Caco-2 (cell line): ENCODE measurements at regions not wholly inside any gene's neighbourhood (a gene's known extent, or its start where the extent isn't known, plus 50 kb on each side); places are given as distances from the start of the nearest gene placed in this dataset.

Experiments
- BruUV-seq: library from RNA; stranded (reverse); fragments of 400-500 nt; replicated peaks from 2 replicates; lab custom pipeline; 2021; lab: Mats Ljungman, UMichigan
- CTCF ChIA-PET: fragments of 300-600 bp; sonication (Branson Sonifier 250); formaldehyde crosslinking; loops from one replicate; lab custom pipeline; 2022; ENCODE audit warnings: antibody characterized with exemption; lab: Charles Lee
- POLR2A ChIA-PET: fragments of 300-600 bp; sonication (Branson Sonifier 250); formaldehyde crosslinking; loops from one replicate; lab custom pipeline; 2022; ENCODE audit warnings: antibody characterized with exemption; lab: Charles Lee
- DNase-seq, 2 experiments: peaks; one replicate each; pipeline versions ENCODE4 v3.0.0 to v3.0.0-alpha.2; 2020 to 2022
- H3K27me3 ChIP-seq: replicated peaks from 2 replicates; pipeline ENCODE4 v1.6.0; 2011; ENCODE audit warnings: low read length; ENCODE audit not compliant: control insufficient read depth, insufficient read depth
- H3K36me3 ChIP-seq: 2 replicates; pipeline ENCODE4 v1.5.1; 2011; ENCODE audit warnings: low read length; ENCODE audit not compliant: control insufficient read depth, insufficient read depth
- H3K4me1 ChIP-seq: fragments of 250-450 bp; sonication (Bioruptor Pico); 2 replicates; pipeline ENCODE4 v1.5.1; 2020; ENCODE audit warnings: mild to moderate bottlenecking
- H3K4me3 ChIP-seq: 2 replicates; pipeline ENCODE4 v1.5.1; 2011; ENCODE audit warnings: low read depth, mild to moderate bottlenecking, control low read depth, low read length
- H3K9me3 ChIP-seq: fragments of 250-450 bp; sonication (Bioruptor Pico); 2 replicates; pipeline ENCODE4 v1.5.1; 2020; ENCODE audit warnings: mild to moderate bottlenecking, moderate library complexity
- H3K27ac Mint-ChIP-seq: one replicate; pipeline ENCODE4 v1.8.0; 2022; ENCODE audit warnings: mixed read lengths; ENCODE audit not compliant: unreplicated experiment
- H3K27me3 Mint-ChIP-seq: one replicate; pipeline ENCODE4 v1.8.0; 2022; ENCODE audit warnings: mixed read lengths; ENCODE audit not compliant: insufficient read depth, unreplicated experiment
- H3K36me3 Mint-ChIP-seq: one replicate; pipeline ENCODE4 v1.8.0; 2022; ENCODE audit warnings: mild to moderate bottlenecking, mixed read lengths; ENCODE audit not compliant: insufficient read depth, unreplicated experiment
- H3K4me1 Mint-ChIP-seq: one replicate; pipeline ENCODE4 v1.8.0; 2022; ENCODE audit warnings: low read depth, mixed read lengths; ENCODE audit not compliant: unreplicated experiment
- H3K4me3 Mint-ChIP-seq: one replicate; pipeline ENCODE4 v1.8.0; 2022; ENCODE audit warnings: mild to moderate bottlenecking, moderate library complexity, mixed read lengths; ENCODE audit not compliant: unreplicated experiment
- H3K9me3 Mint-ChIP-seq: one replicate; pipeline ENCODE4 v1.8.0; 2022; ENCODE audit warnings: mixed read lengths; ENCODE audit not compliant: unreplicated experiment
- CTCF ChIP-seq, 2 experiments: fragments of 200-600 bp in 1 of 2; IDR thresholded peaks; 1 replicate in 1 of 2; 2 replicates in 1 of 2; pipeline versions ENCODE4 v1.5.1 to v1.8.0; 2011 to 2022; ENCODE audit warnings: antibody characterized with exemption in 1 of 2, control low read depth in 1 of 2, inconsistent platforms in 1 of 2, low read depth in 1 of 2, low read length in 1 of 2, mild to moderate bottlenecking in 1 of 2, moderate library complexity in 1 of 2; ENCODE audit not compliant: insufficient read depth in 1 of 2, severe bottlenecking in 1 of 2, unreplicated experiment in 1 of 2
- intact Hi-C: fragments of 100-400 bp; cut with micrococcal nuclease; formaldehyde crosslinking; loops from one replicate; pipeline ENCODE4 v1.10.0; 2022; ENCODE audit not compliant: unreplicated experiment

- DNase-seq = no peak
- H3K4me3 Mint-ChIP-seq = no peak overlapping the region
- H3K9me3 Mint-ChIP-seq = no peaks in the 10 kb centered on the region
- no peak overlapping the region for H3K27ac Mint-ChIP-seq
- Histone ChIP-seq H3K9me3 (no peaks in the 10 kb centered on the region; the same call in 1 of the 2 replicates), H3K4me1 (no peaks in the 10 kb centered on the region), H3K4me3 (no peak overlapping the region), H3K36me3 (no peaks in the 10 kb centered on the region), H3K27me3 (no peaks in the 10 kb centered on the region)
- no TSS peak for BruUV-seq
- no peaks in the 10 kb centered on the region for H3K36me3 Mint-ChIP-seq
- no peaks in the 10 kb centered on the region for H3K4me1 Mint-ChIP-seq
- intact Hi-C loops = loop anchor here (10.0 kb wide), 1 partner anchor 330 kb away; no protein-coding TSS in a partner anchor
- H3K27me3 Mint-ChIP-seq = peaks cover 5% of the 10 kb centered on the region
- POLR2A ChIA-PET = no interaction called here
- CTCF ChIA-PET = no interaction called here
- TF ChIP-seq CTCF (IDR thresholded peaks at IDR 0.05; ENCODE audit: insufficient read depth in 1 of 2, low read depth in 1 of 2, low read length in 1 of 2, severe bottlenecking in 1 of 2, unreplicated experiment in 1 of 2) = no peak
Observed at GRCh38 chr2:12254280-12254860, 462.4 kb upstream of the TRIB2 start.

- H3K36me3 Mint-ChIP-seq = no peaks in the 10 kb centered on the region
- peaks cover 2% of the 10 kb centered on the region for H3K27me3 Mint-ChIP-seq
- Histone ChIP-seq H3K27me3 (no peaks in the 10 kb centered on the region), H3K36me3 (no peaks in the 10 kb centered on the region), H3K4me1 (no peaks in the 10 kb centered on the region), H3K4me3 (no peak overlapping the region), H3K9me3 (no peaks in the 10 kb centered on the region; the same call in 1 of the 2 replicates)
- no TSS peak for BruUV-seq
- no peak for TF ChIP-seq CTCF (IDR thresholded peaks at IDR 0.05; ENCODE audit: insufficient read depth in 1 of 2, low read depth in 1 of 2, low read length in 1 of 2, severe bottlenecking in 1 of 2, unreplicated experiment in 1 of 2)
- ChIA-PET CTCF (no interaction called here), POLR2A (no interaction called here)
- H3K27ac Mint-ChIP-seq = no peak overlapping the region
- no peaks in the 10 kb centered on the region for H3K4me1 Mint-ChIP-seq
- H3K4me3 Mint-ChIP-seq = no peak overlapping the region
- DNase-seq = no peak
- intact Hi-C loops = loop anchor here (10.0 kb wide), 1 partner anchor 329 kb away; no protein-coding TSS in a partner anchor
- H3K9me3 Mint-ChIP-seq = no peaks in the 10 kb centered on the region
Observed at GRCh38 chr2:12256206-12256605, 460.5 kb upstream of the TRIB2 start.

GRCh38 chr2:12257476-12257875 is 459.3 kb upstream of the TRIB2 start:
- intact Hi-C loops = loop anchor here (10.0 kb wide), 1 partner anchor 327 kb away; no protein-coding TSS in a partner anchor
- H3K4me3 ChIP-seq = no peak overlapping the region
- no peaks in the 10 kb centered on the region for H3K4me1 Mint-ChIP-seq
- no peak overlapping the region for H3K4me3 Mint-ChIP-seq
- DNase-seq = no peak
- TF ChIP-seq CTCF (IDR thresholded peaks at IDR 0.05; ENCODE audit: insufficient read depth in 1 of 2, low read depth in 1 of 2, low read length in 1 of 2, severe bottlenecking in 1 of 2, unreplicated experiment in 1 of 2) = no peak
- H3K4me1 ChIP-seq = no peaks in the 10 kb centered on the region
- CTCF ChIA-PET = no interaction called here
- no peaks in the 10 kb centered on the region for H3K9me3 Mint-ChIP-seq
- no peaks in the 10 kb centered on the region for H3K36me3 ChIP-seq
- H3K36me3 Mint-ChIP-seq = no peaks in the 10 kb centered on the region
- no peak overlapping the region for H3K27ac Mint-ChIP-seq
- H3K27me3 Mint-ChIP-seq = peaks cover 2% of the 10 kb centered on the region
- H3K27me3 ChIP-seq = no peaks in the 10 kb centered on the region
- no TSS peak for BruUV-seq
- POLR2A ChIA-PET = no interaction called here
- H3K9me3 ChIP-seq = no peaks in the 10 kb centered on the region; the same call in 1 of the 2 replicates
